ACHN (cell line): ENCODE measurements at regions not wholly inside any gene's neighbourhood (a gene's known extent, or its start where the extent isn't known, plus 50 kb on each side); places are given as distances from the start of the nearest gene placed in this dataset.

ENCODE experiments used
- DNase-seq: peaks from one replicate; pipeline ENCODE4 v3.0.0-alpha.2; 2015
- in situ Hi-C: cut with HindIII; loops from 2 replicates; pipeline ENCODE4 v1.10.0; 2017; ENCODE audit warnings: low sequenced_read_pairs, low pct_ligation_motif_present, low pct_unique_long_range_greater_than_20kb

GRCh38 chr18:71849407-71849806 is 694.7 kb downstream of the CBLN2 start:
- in situ Hi-C loops: no loop called here
- no peak for DNase-seq

- DNase-seq: no peak
- in situ Hi-C loops: no loop called here
These were observed 697.4 kb downstream of the CBLN2 start for GRCh38 chr18:71846716-71847115.

- in situ Hi-C loops: no loop called here
- no peak for DNase-seq
These were observed 699.3 kb downstream of the CBLN2 start for GRCh38 chr18:71844814-71845213.

- no peak for DNase-seq
- in situ Hi-C loops: no loop called here
These were observed 701.5 kb downstream of the CBLN2 start for GRCh38 chr18:71842666-71843065.

- in situ Hi-C loops: no loop called here
- DNase-seq: no peak
These were observed 706.6 kb downstream of the CBLN2 start for GRCh38 chr18:71837547-71837946.

GRCh38 chr18:71832946-71833617 is 711.1 kb downstream of the CBLN2 start:
- in situ Hi-C loops: no loop called here
- no peak for DNase-seq

GRCh38 chr18:71831039-71831438 is 713.1 kb downstream of the CBLN2 start:
- in situ Hi-C loops: no loop called here
- no peak for DNase-seq

GRCh38 chr18:71827301-71827700 is 716.8 kb downstream of the CBLN2 start:
- no peak for DNase-seq
- in situ Hi-C loops: no loop called here

GRCh38 chr18:71815305-71815704 is 728.8 kb downstream of the CBLN2 start:
- in situ Hi-C loops: no loop called here
- no peak for DNase-seq

GRCh38 chr18:71809711-71810110 is 734.4 kb downstream of the CBLN2 start:
- no peak for DNase-seq
- in situ Hi-C loops: no loop called here

- in situ Hi-C loops: no loop called here
- no peak for DNase-seq
These were observed 735.5 kb downstream of the CBLN2 start for GRCh38 chr18:71808616-71809015.

GRCh38 chr18:71807586-71807985 is 736.6 kb downstream of the CBLN2 start:
- DNase-seq: no peak
- in situ Hi-C loops: no loop called here

- DNase-seq: no peak
- in situ Hi-C loops: no loop called here
These were observed 745.0 kb downstream of the CBLN2 start for GRCh38 chr18:71798986-71799673.

GRCh38 chr18:71797554-71797953 is 746.6 kb downstream of the CBLN2 start:
- in situ Hi-C loops: no loop called here
- DNase-seq: no peak

GRCh38 chr18:71784777-71785176 is 759.4 kb downstream of the CBLN2 start:
- in situ Hi-C loops: no loop called here
- peak; percentile 9 for DNase-seq

GRCh38 chr18:71760541-71760940 is 783.6 kb downstream of the CBLN2 start:
- in situ Hi-C loops: no loop called here
- DNase-seq: no peak

- in situ Hi-C loops: no loop called here
- no peak for DNase-seq
These were observed 789.9 kb downstream of the CBLN2 start for GRCh38 chr18:71754246-71754645.

GRCh38 chr18:71743634-71744033 is 800.5 kb downstream of the CBLN2 start:
- DNase-seq: no peak
- in situ Hi-C loops: no loop called here

GRCh38 chr18:71729611-71730010 is 814.5 kb downstream of the CBLN2 start:
- DNase-seq: no peak
- in situ Hi-C loops: no loop called here

GRCh38 chr18:71727909-71728308 is 816.2 kb downstream of the CBLN2 start:
- in situ Hi-C loops: no loop called here
- no peak for DNase-seq
